GM12878 (cell line): ENCODE measurements at regions not wholly inside any gene's neighbourhood (a gene's known extent, or its start where the extent isn't known, plus 50 kb on each side); places are given as distances from the start of the nearest gene placed in this dataset.

Experiments
- ATAC-seq: fragments of 200-7000 bp; cut with Tn5 transposase; 3 replicates; pipeline ENCODE4 v1.9.1; 2020; ENCODE audit warnings: mild to moderate bottlenecking, moderate library complexity
- BruUV-seq: library from RNA; stranded (reverse); fragments of 400-500 nt; replicated peaks from 2 replicates; lab custom pipeline; 2021; lab: Mats Ljungman, UMichigan
- CTCF ChIA-PET: fragments of 300-600 bp; sonication (Branson Sonifier 250); formaldehyde crosslinking; extraction: SDS; loops from one replicate; lab custom pipeline; 2021; ENCODE audit warnings: inconsistent platforms; lab: Yijun Ruan, JAX
- POLR2A ChIA-PET: fragments of 350-600 bp; formaldehyde crosslinking; extraction: SDS; loops from one replicate; lab custom pipeline; 2021; ENCODE audit warnings: inconsistent platforms; lab: Charles Lee
- RAD21 ChIA-PET: fragments of 300-600 bp; sonication (Branson Sonifier 250); formaldehyde crosslinking; loops from one replicate; lab custom pipeline; 2023; ENCODE audit warnings: antibody characterized with exemption; ENCODE audit not compliant: unreplicated experiment; lab: Charles Lee
- SMC1A ChIA-PET: fragments of 300-600 bp; sonication (Branson Sonifier 250); formaldehyde crosslinking; loops from one replicate; lab custom pipeline; 2023; ENCODE audit not compliant: unreplicated experiment, uncharacterized antibody; lab: Charles Lee
- DNase-seq: peaks from one replicate; pipeline ENCODE4 v3.0.0-alpha.2; 2011; ENCODE audit warnings: low read depth, low spot score
- FAIRE-seq: peaks from 3 replicates; lab custom pipeline; 2011; peaks lifted over from hg19 to GRCh38; lab: Jason Lieb, UNC
- H2AFZ ChIP-seq: 2 replicates; pipeline ENCODE4 v1.6.0; 2011; ENCODE audit warnings: low read depth, low read length, control low read depth; ENCODE audit not compliant: control insufficient read depth
- H3K27ac ChIP-seq: 2 replicates; pipeline ENCODE4 v1.5.1; 2011; ENCODE audit warnings: control low read depth; ENCODE audit not compliant: control insufficient read depth, insufficient read depth
- H3K27me3 ChIP-seq, 2 experiments: replicated peaks in 1 of 2; 2 replicates each; pipeline versions ENCODE4 v1.6.0 to v1.6.1; 2011; ENCODE audit warnings: low read length in 1 of 2; ENCODE audit not compliant: control insufficient read depth in 2 of 2, insufficient read depth in 2 of 2
- H3K36me3 ChIP-seq, 2 experiments: 2 replicates each; pipeline ENCODE4 v1.5.1; 2011; ENCODE audit warnings: low read length in 1 of 2; ENCODE audit not compliant: control insufficient read depth in 2 of 2, insufficient read depth in 2 of 2
- H3K4me1 ChIP-seq: 2 replicates; pipeline ENCODE4 v1.6.1; 2011; ENCODE audit warnings: mild to moderate bottlenecking, low read length, moderate library complexity, mixed read lengths; ENCODE audit not compliant: control insufficient read depth, insufficient read depth
- H3K4me2 ChIP-seq: 2 replicates; pipeline ENCODE4 v1.6.0; 2011; ENCODE audit warnings: control low read depth; ENCODE audit not compliant: control insufficient read depth, insufficient read depth
- H3K4me3 ChIP-seq: fragments of 200-600 bp; sonication (generic); 2 replicates; pipeline ENCODE4 v1.5.1; 2016
- H3K79me2 ChIP-seq: 2 replicates; pipeline ENCODE4 v1.6.0; 2011; ENCODE audit warnings: low read length; ENCODE audit not compliant: control insufficient read depth, insufficient read depth
- H3K9ac ChIP-seq: 2 replicates; pipeline ENCODE4 v1.8.0; 2011; ENCODE audit warnings: low read length, control low read depth, mixed read lengths; ENCODE audit not compliant: control insufficient read depth, insufficient read depth
- H3K9me3 ChIP-seq: replicated peaks from 3 replicates; pipeline ENCODE4 v1.5.1; 2011; ENCODE audit warnings: mild to moderate bottlenecking, low read length; ENCODE audit not compliant: control insufficient read depth, insufficient read depth
- H4K20me1 ChIP-seq: 2 replicates; pipeline ENCODE4 v1.6.0; 2011; ENCODE audit not compliant: control insufficient read depth, insufficient read depth
- CBX3 ChIP-seq: fragments of 200-600 bp; sonication (generic); IDR thresholded peaks from 2 replicates; pipeline ENCODE4 v1.6.1; 2016; ENCODE audit warnings: low read depth, borderline replicate concordance
- CREB1 ChIP-seq: IDR thresholded peaks from 2 replicates; pipeline ENCODE4 v1.6.1; 2012; ENCODE audit warnings: low read depth, mild to moderate bottlenecking, inconsistent platforms
- EGR1 ChIP-seq, 2 experiments: IDR thresholded peaks; 1 replicate in 1 of 2; 2 replicates in 1 of 2; pipeline ENCODE4 v1.6.1; 2011 to 2012; ENCODE audit warnings: low read depth in 2 of 2, low read length in 2 of 2, borderline replicate concordance in 1 of 2, mild to moderate bottlenecking in 1 of 2, moderate library complexity in 1 of 2
- HCFC1 ChIP-seq: fragments of 150-350 bp; IDR thresholded peaks from 2 replicates; pipeline ENCODE4 v1.6.1; 2014; ENCODE audit warnings: low read length
- JUNB ChIP-seq: IDR thresholded peaks from 2 replicates; pipeline ENCODE4 v1.6.1; 2016; ENCODE audit warnings: antibody characterized with exemption, mild to moderate bottlenecking
- NR2F1 ChIP-seq: fragments of 450-650 bp; conservative IDR thresholded peaks from 2 replicates; pipeline ENCODE4 v1.6.1; 2017; ENCODE audit warnings: mild to moderate bottlenecking
- PBX3 ChIP-seq: IDR thresholded peaks from 2 replicates; pipeline ENCODE4 v1.6.1; 2011; ENCODE audit warnings: mild to moderate bottlenecking, low read depth, low read length, moderate library complexity; ENCODE audit not compliant: insufficient replicate concordance
- RUNX3 ChIP-seq: IDR thresholded peaks from 2 replicates; pipeline ENCODE4 v1.6.1; 2012; ENCODE audit warnings: low read length, inconsistent platforms
- SMAD1 ChIP-seq: fragments of 450-650 bp; IDR thresholded peaks from 2 replicates; pipeline ENCODE4 v1.6.1; 2018; ENCODE audit warnings: mild to moderate bottlenecking, low read depth; ENCODE audit not compliant: partially characterized antibody
- SMC3 ChIP-seq: IDR thresholded peaks from 2 replicates; pipeline ENCODE4 v1.6.1; 2011; ENCODE audit warnings: low read length, improper control_type of control experiment, borderline replicate concordance
- SP1 ChIP-seq: IDR thresholded peaks from one replicate; pipeline ENCODE4 v1.6.1; 2011; ENCODE audit warnings: low read depth, low read length
- SREBF2 ChIP-seq: IDR thresholded peaks from 2 replicates; pipeline ENCODE4 v1.6.1; 2012; ENCODE audit warnings: mild to moderate bottlenecking, low read length
- STAT3 ChIP-seq: IDR thresholded peaks from 2 replicates; pipeline ENCODE4 v1.6.1; 2011; ENCODE audit warnings: low read depth, low read length, improper control_type of control experiment
- SUZ12 ChIP-seq: fragments of 200-600 bp; sonication (generic); IDR thresholded peaks from one replicate; pipeline ENCODE4 v1.6.1; 2018; ENCODE audit warnings: antibody characterized with exemption, mild to moderate bottlenecking; ENCODE audit not compliant: unreplicated experiment
- ZSCAN29 ChIP-seq: fragments of 450-650 bp; IDR thresholded peaks from 2 replicates; pipeline ENCODE4 v1.6.1; 2017; ENCODE audit warnings: mild to moderate bottlenecking, moderate library complexity
- ZZZ3 ChIP-seq: IDR thresholded peaks from 2 replicates; pipeline ENCODE4 v1.6.1; 2011; ENCODE audit warnings: low read depth; ENCODE audit not compliant: control insufficient read depth, insufficient read length
- WGBS: methylation state at CpG from one replicate; pipeline ENCODE4 v1.1.6; 2016; ENCODE audit warnings: low lambda C conversion rate; ENCODE audit not compliant: insufficient replicate concordance, insufficient coverage; ENCODE audit errors: missing lambda C conversion rate; 5-methylcytosine and 5-hydroxymethylcytosine counted together
- in situ Hi-C: fragments of 300-500 bp; cut with MboI; formaldehyde crosslinking; loops from 9 replicates; pipeline ENCODE4 v1.14.3; 2018; ENCODE audit warnings: mixed read lengths
- intact Hi-C: fragments of 100-400 bp; cut with micrococcal nuclease; formaldehyde crosslinking; loops from one replicate; pipeline ENCODE4 v1.14.2; 2022; ENCODE audit not compliant: unreplicated experiment

GRCh38 chr20:59428441-59429205, 128.2 kb downstream of the EDN3 start:
- BruUV-seq: no TSS peak
- in situ Hi-C loops: no loop called here
- 80% methylated on average over 13 of the region's 13 CpGs for WGBS
- H2AFZ ChIP-seq: no peak overlapping the region
- no peak overlapping the region for H3K9ac ChIP-seq
- H3K27me3 ChIP-seq: no peaks in the 10 kb centered on the region; a peak in 1 of 4 replicates
- intact Hi-C loops: no loop called here
- H3K4me3 ChIP-seq: no peak overlapping the region
- H3K4me2 ChIP-seq: 0 out of 2 replicates have a peak overlapping the region, but pooled peaks have one; percentile 1
- no peak for TF ChIP-seq SP1
- TF ChIP-seq NR2F1: no peak
- TF ChIP-seq ZSCAN29: no peak
- TF ChIP-seq SUZ12: no peak
- TF ChIP-seq EGR1 (IDR thresholded peaks at IDR 0.05; ENCODE audit: borderline replicate concordance in 1 of 2, low read depth in 2 of 2, low read length in 2 of 2): no peak
- no peak for TF ChIP-seq PBX3
- TF ChIP-seq SREBF2: no peak
- no peak for TF ChIP-seq SMC3
- TF ChIP-seq STAT3: no peak
- no peak for TF ChIP-seq CBX3
- no peak for TF ChIP-seq RUNX3
- TF ChIP-seq ZZZ3: no peak
- TF ChIP-seq HCFC1: no peak
- no peak for TF ChIP-seq CREB1
- TF ChIP-seq SMAD1: no peak
- TF ChIP-seq JUNB: no peak
- TF ChIP-seq, all 136 proteins: peak for 0
- no peak overlapping the region for H3K27ac ChIP-seq
- H3K9me3 ChIP-seq: no peaks in the 10 kb centered on the region
- ChIA-PET SMC1A (no interaction called here), RAD21 (no interaction called here), POLR2A (no interaction called here), CTCF (interaction anchor here (1.1 kb wide), 1 partner anchor 16 kb away, joined by 3 read pairs; no protein-coding TSS in a partner anchor)
- H3K79me2 ChIP-seq: no peaks in the 10 kb centered on the region
- 0 out of 3 replicates have a peak, but pooled peaks have one; percentile 27 for ATAC-seq
- H4K20me1 ChIP-seq: no peaks in the 10 kb centered on the region
- DNase-seq: no peak
- no peak for FAIRE-seq
- H3K36me3 ChIP-seq: no peaks in the 10 kb centered on the region
- no peaks in the 10 kb centered on the region for H3K4me1 ChIP-seq
